ENCODE measurements at regions not wholly inside any gene's neighbourhood (a gene's known extent, or its start where the extent isn't known, plus 50 kb on each side); places are given as distances from the start of the nearest gene placed in this dataset.

GRCh38 chr11:22567759-22568158 is 57.9 kb downstream of the FANCF start:
- Histone ChIP-seq H3K4me3 (replicated peaks in 1 of 4; ENCODE audit: control extremely low read depth in 1 of 4, insufficient read depth in 1 of 4, low read depth in 3 of 4, low read length in 4 of 4) (no peak overlapping the region), H3K79me2 (ENCODE audit: control insufficient read depth, insufficient read depth, low read length) (no peaks in the 10 kb centered on the region), H3K9ac (ENCODE audit: insufficient read depth, low read length) (no peak overlapping the region), H3K27ac (ENCODE audit: insufficient read depth, low read length) (no peak overlapping the region), H3K27me3 (ENCODE audit: control insufficient read depth, insufficient read depth, low read length) (no peaks in the 10 kb centered on the region), H3K36me3 (ENCODE audit: control insufficient read depth, insufficient read depth, low read length) (no peaks in the 10 kb centered on the region), H4K20me1 (ENCODE audit: control insufficient read depth, extremely low read depth, insufficient read depth, low read length) (no peaks in the 10 kb centered on the region), H3K4me2 (ENCODE audit: extremely low read depth, insufficient read depth, low read length) (no peak overlapping the region), H2AFZ (ENCODE audit: low read length) (no peak overlapping the region), H3K4me1 (ENCODE audit: control insufficient read depth, extremely low read depth, insufficient read depth, low read length) (no peaks in the 10 kb centered on the region), H3K9me3 (ENCODE audit: control insufficient read depth, insufficient read depth, low read depth, low read length) (no peaks in the 10 kb centered on the region)
- no peak for TF ChIP-seq CTCF (conservative IDR thresholded peaks at IDR 0.05 in 1 of 2, IDR thresholded peaks at IDR 0.05 in 1 of 2; ENCODE audit: low read depth in 1 of 2, low read length in 2 of 2)
- no peak for TF ChIP-seq EZH2 (IDR thresholded peaks at IDR 0.05; ENCODE audit: low read length, missing control alignments)
- DNase-seq (ENCODE audit: low read depth in 2 of 2) = no peak

- no peak overlapping the region for H3K4me2 ChIP-seq (ENCODE audit: extremely low read depth, insufficient read depth, low read length)
- no peak overlapping the region for H3K4me3 ChIP-seq (replicated peaks in 1 of 4; ENCODE audit: control extremely low read depth in 1 of 4, insufficient read depth in 1 of 4, low read depth in 3 of 4, low read length in 4 of 4)
- no peaks in the 10 kb centered on the region for H3K9me3 ChIP-seq (ENCODE audit: control insufficient read depth, insufficient read depth, low read depth, low read length)
- DNase-seq (ENCODE audit: low read depth in 2 of 2) = no peak
- no peaks in the 10 kb centered on the region for H3K36me3 ChIP-seq (ENCODE audit: control insufficient read depth, insufficient read depth, low read length)
- no peaks in the 10 kb centered on the region for H4K20me1 ChIP-seq (ENCODE audit: control insufficient read depth, extremely low read depth, insufficient read depth, low read length)
- H3K9ac ChIP-seq (ENCODE audit: insufficient read depth, low read length) = no peak overlapping the region
- TF ChIP-seq CTCF (conservative IDR thresholded peaks at IDR 0.05 in 1 of 2, IDR thresholded peaks at IDR 0.05 in 1 of 2; ENCODE audit: low read depth in 1 of 2, low read length in 2 of 2) (no peak), EZH2 (IDR thresholded peaks at IDR 0.05; ENCODE audit: low read length, missing control alignments) (no peak)
- no peaks in the 10 kb centered on the region for H3K27me3 ChIP-seq (ENCODE audit: control insufficient read depth, insufficient read depth, low read length)
- H3K79me2 ChIP-seq (ENCODE audit: control insufficient read depth, insufficient read depth, low read length) = no peaks in the 10 kb centered on the region
- H3K4me1 ChIP-seq (ENCODE audit: control insufficient read depth, extremely low read depth, insufficient read depth, low read length) = no peaks in the 10 kb centered on the region
- H3K27ac ChIP-seq (ENCODE audit: insufficient read depth, low read length) = no peak overlapping the region
- no peak overlapping the region for H2AFZ ChIP-seq (ENCODE audit: low read length)
Measured at GRCh38 chr11:22566293-22566692, 59.3 kb downstream of the FANCF start.

GRCh38 chr11:22561283-22561682 is 64.3 kb downstream of the FANCF start:
- H3K4me3 ChIP-seq (replicated peaks in 1 of 4; ENCODE audit: control extremely low read depth in 1 of 4, insufficient read depth in 1 of 4, low read depth in 3 of 4, low read length in 4 of 4) = no peak overlapping the region
- TF ChIP-seq EZH2 (IDR thresholded peaks at IDR 0.05; ENCODE audit: low read length, missing control alignments) = no peak
- TF ChIP-seq CTCF (conservative IDR thresholded peaks at IDR 0.05 in 1 of 2, IDR thresholded peaks at IDR 0.05 in 1 of 2; ENCODE audit: low read depth in 1 of 2, low read length in 2 of 2) = no peak
- H2AFZ ChIP-seq (ENCODE audit: low read length) = no peak overlapping the region
- no peak overlapping the region for H3K9ac ChIP-seq (ENCODE audit: insufficient read depth, low read length)
- H3K79me2 ChIP-seq (ENCODE audit: control insufficient read depth, insufficient read depth, low read length) = no peaks in the 10 kb centered on the region
- H3K4me1 ChIP-seq (ENCODE audit: control insufficient read depth, extremely low read depth, insufficient read depth, low read length) = no peaks in the 10 kb centered on the region
- DNase-seq (ENCODE audit: low read depth in 2 of 2) = no peak
- H3K36me3 ChIP-seq (ENCODE audit: control insufficient read depth, insufficient read depth, low read length) = no peaks in the 10 kb centered on the region
- no peaks in the 10 kb centered on the region for H4K20me1 ChIP-seq (ENCODE audit: control insufficient read depth, extremely low read depth, insufficient read depth, low read length)
- no peaks in the 10 kb centered on the region for H3K9me3 ChIP-seq (ENCODE audit: control insufficient read depth, insufficient read depth, low read depth, low read length)
- H3K27me3 ChIP-seq (ENCODE audit: control insufficient read depth, insufficient read depth, low read length) = no peaks in the 10 kb centered on the region
- no peak overlapping the region for H3K4me2 ChIP-seq (ENCODE audit: extremely low read depth, insufficient read depth, low read length)
- H3K27ac ChIP-seq (ENCODE audit: insufficient read depth, low read length) = no peak overlapping the region

Data from fibroblast of lung (primary cell).